ENCODE measurements at regions not wholly inside any gene's neighbourhood (a gene's known extent, or its start where the extent isn't known, plus 50 kb on each side); places are given as distances from the start of the nearest gene placed in this dataset.

DNA sequence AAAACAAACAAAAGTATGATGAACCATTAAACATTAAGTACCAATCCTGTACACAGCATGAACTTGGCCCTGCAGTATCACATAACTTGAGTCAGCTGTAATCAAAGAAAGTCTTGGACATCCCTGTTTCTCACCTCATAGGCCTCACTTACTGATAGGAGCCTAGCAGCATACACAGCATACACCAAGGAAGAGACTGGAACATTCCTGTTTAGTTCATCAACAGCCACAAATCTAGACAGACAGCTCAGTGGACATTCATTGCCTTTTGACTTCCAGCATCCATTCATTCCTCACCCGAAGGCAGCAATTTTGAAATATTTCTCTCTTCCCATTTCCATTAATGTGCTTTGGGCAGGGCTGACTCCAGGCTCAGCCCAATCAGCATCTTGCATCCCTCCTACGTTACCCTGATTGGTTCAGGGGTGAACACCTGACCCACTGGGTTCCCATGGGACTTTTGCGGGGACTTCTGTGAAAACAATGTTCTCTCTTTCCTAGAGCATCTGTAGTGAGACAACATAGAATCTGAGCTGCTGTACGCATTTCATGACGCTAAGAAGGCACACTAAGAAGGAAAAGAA is 336.7 kb upstream of the ZFHX3 start:
- Histone ChIP-seq H3K36me3 (ENCODE audit: control insufficient read depth, insufficient read depth, low read length) (no peaks in the 10 kb centered on the region), H3K27me3 (ENCODE audit: control insufficient read depth, insufficient read depth, low read length) (no peaks in the 10 kb centered on the region), H3K4me3 (ENCODE audit: low read depth, low read length) (no peak overlapping the region)
- no peak for DNase-seq (ENCODE audit: low read depth)
- peak; percentile 36 for FAIRE-seq
- TF ChIP-seq, protein P1, sequence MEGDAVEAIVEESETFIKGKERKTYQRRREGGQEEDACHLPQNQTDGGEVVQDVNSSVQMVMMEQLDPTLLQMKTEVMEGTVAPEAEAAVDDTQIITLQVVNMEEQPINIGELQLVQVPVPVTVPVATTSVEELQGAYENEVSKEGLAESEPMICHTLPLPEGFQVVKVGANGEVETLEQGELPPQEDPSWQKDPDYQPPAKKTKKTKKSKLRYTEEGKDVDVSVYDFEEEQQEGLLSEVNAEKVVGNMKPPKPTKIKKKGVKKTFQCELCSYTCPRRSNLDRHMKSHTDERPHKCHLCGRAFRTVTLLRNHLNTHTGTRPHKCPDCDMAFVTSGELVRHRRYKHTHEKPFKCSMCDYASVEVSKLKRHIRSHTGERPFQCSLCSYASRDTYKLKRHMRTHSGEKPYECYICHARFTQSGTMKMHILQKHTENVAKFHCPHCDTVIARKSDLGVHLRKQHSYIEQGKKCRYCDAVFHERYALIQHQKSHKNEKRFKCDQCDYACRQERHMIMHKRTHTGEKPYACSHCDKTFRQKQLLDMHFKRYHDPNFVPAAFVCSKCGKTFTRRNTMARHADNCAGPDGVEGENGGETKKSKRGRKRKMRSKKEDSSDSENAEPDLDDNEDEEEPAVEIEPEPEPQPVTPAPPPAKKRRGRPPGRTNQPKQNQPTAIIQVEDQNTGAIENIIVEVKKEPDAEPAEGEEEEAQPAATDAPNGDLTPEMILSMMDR (IDR thresholded peaks at IDR 0.05; ENCODE audit: insufficient read depth, low read length, severe bottlenecking), result no peak

DNA sequence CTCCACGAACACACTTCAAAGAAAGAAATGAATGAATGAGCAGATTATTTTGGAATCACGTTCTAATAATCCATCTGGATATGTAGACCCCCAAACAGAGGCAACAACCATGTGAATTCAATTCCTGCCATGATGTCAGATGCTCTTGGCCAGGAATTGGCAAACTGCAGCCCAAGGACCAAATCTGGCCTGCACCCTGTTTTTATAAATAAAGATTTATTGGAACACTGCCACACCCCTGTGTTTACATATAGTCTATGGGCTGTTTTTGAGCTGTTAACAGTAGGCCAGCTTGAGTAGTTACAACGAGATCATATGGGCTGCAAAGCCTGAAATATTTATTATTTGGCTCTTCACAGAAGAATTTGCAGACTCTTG is 336.0 kb upstream of the ZFHX3 start:
- Histone ChIP-seq H3K27me3 (ENCODE audit: control insufficient read depth, insufficient read depth, low read length) (no peaks in the 10 kb centered on the region), H3K36me3 (ENCODE audit: control insufficient read depth, insufficient read depth, low read length) (no peaks in the 10 kb centered on the region), H3K4me3 (ENCODE audit: low read depth, low read length) (no peak overlapping the region)
- FAIRE-seq (no peak), DNase-seq (ENCODE audit: low read depth) (no peak)
- TF ChIP-seq, protein P1 (IDR thresholded peaks at IDR 0.05; ENCODE audit: insufficient read depth, low read length, severe bottlenecking), result no peak

DNA sequence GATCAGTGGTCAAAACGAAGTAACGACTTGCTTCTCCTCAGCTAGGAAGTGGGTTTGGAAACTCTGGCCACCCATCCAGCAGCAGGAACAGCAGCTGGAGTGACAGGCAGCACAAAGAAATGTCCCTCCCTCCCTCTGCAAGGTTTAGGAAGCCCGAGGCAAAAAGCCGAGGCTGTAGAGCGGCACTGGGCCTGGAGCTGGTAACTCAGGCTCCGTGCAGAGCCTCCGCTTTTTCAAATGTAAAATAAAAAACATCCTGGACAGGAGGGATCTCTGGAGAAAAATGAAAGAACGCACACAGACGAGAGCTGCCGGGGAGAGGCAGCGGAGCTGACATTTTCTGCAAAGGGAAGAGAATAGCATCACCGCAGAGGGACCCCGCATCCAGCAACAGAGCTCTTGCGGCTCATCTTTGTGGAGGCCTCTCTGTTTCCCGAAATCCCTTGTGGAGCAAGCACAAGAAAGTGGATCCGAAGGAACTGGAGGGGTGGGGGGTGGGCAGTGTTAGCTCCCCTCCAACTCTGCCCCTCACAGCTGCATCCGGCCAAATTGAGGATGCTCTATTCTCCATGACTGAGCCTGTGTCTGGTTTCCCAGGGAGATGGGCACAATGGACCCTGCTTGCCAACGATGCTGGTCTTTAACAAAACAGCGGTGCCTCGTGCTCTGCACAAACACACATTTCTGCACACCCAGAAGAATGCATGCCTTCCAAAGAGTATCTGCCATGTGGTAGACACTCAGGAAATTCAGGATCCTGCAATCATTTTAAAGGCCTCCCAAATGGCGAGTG is 335.5 kb upstream of the ZFHX3 start:
- TF ChIP-seq, protein P1 (IDR thresholded peaks at IDR 0.05; ENCODE audit: insufficient read depth, low read length, severe bottlenecking), result no peak
- Histone ChIP-seq H3K36me3 (ENCODE audit: control insufficient read depth, insufficient read depth, low read length) (no peaks in the 10 kb centered on the region), H3K27me3 (ENCODE audit: control insufficient read depth, insufficient read depth, low read length) (no peaks in the 10 kb centered on the region), H3K4me3 (ENCODE audit: low read depth, low read length) (no peak overlapping the region)
- FAIRE-seq, result peak; percentile 7
- no peak for DNase-seq (ENCODE audit: low read depth)

DNA sequence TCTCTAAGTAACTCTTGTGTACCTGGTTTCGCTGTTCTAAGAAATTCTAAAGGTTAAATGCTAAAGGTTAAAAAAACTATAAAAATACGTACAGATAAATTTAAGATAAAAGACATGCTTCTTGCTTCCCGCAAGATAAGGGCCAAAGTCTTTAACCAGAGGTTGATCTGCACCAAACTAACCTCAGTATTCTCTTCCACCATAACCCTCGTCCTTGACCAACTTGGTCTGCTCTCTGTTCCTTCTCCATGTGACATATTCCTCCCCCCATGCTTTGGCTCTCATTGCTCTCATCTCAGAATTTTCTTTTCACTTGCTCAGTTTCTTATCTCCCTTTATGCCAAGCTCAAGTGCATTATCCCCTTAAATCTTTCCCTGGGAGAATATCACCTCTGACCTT is 330.5 kb upstream of the ZFHX3 start:
- no peaks in the 10 kb centered on the region for H3K36me3 ChIP-seq (ENCODE audit: control insufficient read depth, insufficient read depth, low read length)
- FAIRE-seq (no peak), DNase-seq (ENCODE audit: low read depth) (no peak)
- TF ChIP-seq, protein P1 (IDR thresholded peaks at IDR 0.05; ENCODE audit: insufficient read depth, low read length, severe bottlenecking), result no peak
- no peaks in the 10 kb centered on the region for H3K27me3 ChIP-seq (ENCODE audit: control insufficient read depth, insufficient read depth, low read length)
- no peak overlapping the region for H3K4me3 ChIP-seq (ENCODE audit: low read depth, low read length)

DNA sequence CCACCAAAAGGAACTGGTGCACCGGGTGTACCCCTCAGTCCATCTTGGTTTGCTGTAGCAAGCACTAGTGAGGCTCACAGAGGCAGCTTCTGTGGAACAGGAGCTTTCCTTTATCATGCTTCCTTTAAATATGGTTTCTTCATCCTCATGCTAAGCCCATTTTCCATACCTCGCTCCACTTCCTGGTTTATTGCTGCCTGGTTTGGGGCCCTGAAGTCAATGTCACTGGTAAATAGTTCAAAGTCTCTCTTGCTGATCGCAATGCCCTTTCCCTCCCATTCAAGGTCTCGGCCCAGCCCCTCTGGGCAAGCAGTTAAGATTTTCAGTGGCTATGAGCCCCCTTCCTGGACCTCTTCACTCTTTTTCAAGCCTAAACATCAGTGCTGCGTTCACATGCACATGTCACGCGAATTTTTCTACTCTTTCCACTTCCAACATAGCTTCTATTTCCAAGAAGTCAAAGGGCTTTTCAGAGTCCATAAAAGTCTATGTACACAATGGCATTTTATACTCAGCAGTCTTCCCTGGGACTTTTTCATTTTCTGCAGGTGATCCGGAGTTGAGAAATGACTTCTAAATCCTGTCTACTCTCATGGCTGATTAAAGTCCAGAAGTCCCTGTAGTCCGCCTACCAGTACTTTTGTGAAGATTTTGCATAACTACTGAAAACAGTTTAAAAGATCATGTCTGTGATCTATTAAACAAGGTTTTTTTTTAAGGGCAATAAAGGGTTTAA is 323.8 kb upstream of the ZFHX3 start:
- no peaks in the 10 kb centered on the region for H3K27me3 ChIP-seq (ENCODE audit: control insufficient read depth, insufficient read depth, low read length)
- no peak overlapping the region for H3K4me3 ChIP-seq (ENCODE audit: low read depth, low read length)
- DNase-seq (ENCODE audit: low read depth), result no peak
- H3K36me3 ChIP-seq (ENCODE audit: control insufficient read depth, insufficient read depth, low read length), result no peaks in the 10 kb centered on the region
- TF ChIP-seq, protein P1 (IDR thresholded peaks at IDR 0.05; ENCODE audit: insufficient read depth, low read length, severe bottlenecking), result no peak
- no peak for FAIRE-seq
